GM12878 (cell line): ENCODE measurements at regions not wholly inside any gene's neighbourhood (a gene's known extent, or its start where the extent isn't known, plus 50 kb on each side); places are given as distances from the start of the nearest gene placed in this dataset.

Experiments used
- ATAC-seq: fragments of 200-7000 bp; cut with Tn5 transposase; 3 replicates; pipeline ENCODE4 v1.9.1; 2020; ENCODE audit warnings: mild to moderate bottlenecking, moderate library complexity
- BruUV-seq: library from RNA; stranded (reverse); fragments of 400-500 nt; replicated peaks from 2 replicates; lab custom pipeline; 2021; lab: Mats Ljungman, UMichigan
- CTCF ChIA-PET: fragments of 300-600 bp; sonication (Branson Sonifier 250); formaldehyde crosslinking; extraction: SDS; loops from one replicate; lab custom pipeline; 2021; ENCODE audit warnings: inconsistent platforms; lab: Yijun Ruan, JAX
- POLR2A ChIA-PET: fragments of 350-600 bp; formaldehyde crosslinking; extraction: SDS; loops from one replicate; lab custom pipeline; 2021; ENCODE audit warnings: inconsistent platforms; lab: Charles Lee
- RAD21 ChIA-PET: fragments of 300-600 bp; sonication (Branson Sonifier 250); formaldehyde crosslinking; loops from one replicate; lab custom pipeline; 2023; ENCODE audit warnings: antibody characterized with exemption; ENCODE audit not compliant: unreplicated experiment; lab: Charles Lee
- SMC1A ChIA-PET: fragments of 300-600 bp; sonication (Branson Sonifier 250); formaldehyde crosslinking; loops from one replicate; lab custom pipeline; 2023; ENCODE audit not compliant: unreplicated experiment, uncharacterized antibody; lab: Charles Lee
- DNase-seq: peaks from one replicate; pipeline ENCODE4 v3.0.0-alpha.2; 2011; ENCODE audit warnings: low read depth, low spot score
- FAIRE-seq: peaks from 3 replicates; lab custom pipeline; 2011; peaks lifted over from hg19 to GRCh38; lab: Jason Lieb, UNC
- H2AFZ ChIP-seq: 2 replicates; pipeline ENCODE4 v1.6.0; 2011; ENCODE audit warnings: low read depth, low read length, control low read depth; ENCODE audit not compliant: control insufficient read depth
- H3K27ac ChIP-seq: 2 replicates; pipeline ENCODE4 v1.5.1; 2011; ENCODE audit warnings: control low read depth; ENCODE audit not compliant: control insufficient read depth, insufficient read depth
- H3K27me3 ChIP-seq, 2 experiments: replicated peaks in 1 of 2; 2 replicates each; pipeline versions ENCODE4 v1.6.0 to v1.6.1; 2011; ENCODE audit warnings: low read length in 1 of 2; ENCODE audit not compliant: control insufficient read depth in 2 of 2, insufficient read depth in 2 of 2
- H3K36me3 ChIP-seq, 2 experiments: 2 replicates each; pipeline ENCODE4 v1.5.1; 2011; ENCODE audit warnings: low read length in 1 of 2; ENCODE audit not compliant: control insufficient read depth in 2 of 2, insufficient read depth in 2 of 2
- H3K4me1 ChIP-seq: 2 replicates; pipeline ENCODE4 v1.6.1; 2011; ENCODE audit warnings: mild to moderate bottlenecking, low read length, moderate library complexity, mixed read lengths; ENCODE audit not compliant: control insufficient read depth, insufficient read depth
- H3K4me2 ChIP-seq: 2 replicates; pipeline ENCODE4 v1.6.0; 2011; ENCODE audit warnings: control low read depth; ENCODE audit not compliant: control insufficient read depth, insufficient read depth
- H3K4me3 ChIP-seq: fragments of 200-600 bp; sonication (generic); 2 replicates; pipeline ENCODE4 v1.5.1; 2016
- H3K79me2 ChIP-seq: 2 replicates; pipeline ENCODE4 v1.6.0; 2011; ENCODE audit warnings: low read length; ENCODE audit not compliant: control insufficient read depth, insufficient read depth
- H3K9ac ChIP-seq: 2 replicates; pipeline ENCODE4 v1.8.0; 2011; ENCODE audit warnings: low read length, control low read depth, mixed read lengths; ENCODE audit not compliant: control insufficient read depth, insufficient read depth
- H3K9me3 ChIP-seq: replicated peaks from 3 replicates; pipeline ENCODE4 v1.5.1; 2011; ENCODE audit warnings: mild to moderate bottlenecking, low read length; ENCODE audit not compliant: control insufficient read depth, insufficient read depth
- H4K20me1 ChIP-seq: 2 replicates; pipeline ENCODE4 v1.6.0; 2011; ENCODE audit not compliant: control insufficient read depth, insufficient read depth
- CBX3 ChIP-seq: fragments of 200-600 bp; sonication (generic); IDR thresholded peaks from 2 replicates; pipeline ENCODE4 v1.6.1; 2016; ENCODE audit warnings: low read depth, borderline replicate concordance
- CREB1 ChIP-seq: IDR thresholded peaks from 2 replicates; pipeline ENCODE4 v1.6.1; 2012; ENCODE audit warnings: low read depth, mild to moderate bottlenecking, inconsistent platforms
- CTCF ChIP-seq, 3 experiments: IDR thresholded peaks in 2 of 3; conservative IDR thresholded peaks in 1 of 3; 2 replicates each; pipeline ENCODE4 v1.5.1; 2011; ENCODE audit warnings: low read depth in 3 of 3, low read length in 3 of 3, mild to moderate bottlenecking in 3 of 3, control low read depth in 2 of 3, moderate library complexity in 2 of 3, inconsistent platforms in 1 of 3, mixed read lengths in 1 of 3; ENCODE audit not compliant: control insufficient read depth in 2 of 3, insufficient read depth in 1 of 3; ENCODE audit errors: extremely low read depth in 1 of 3
- DPF2 ChIP-seq: fragments of 450-650 bp; IDR thresholded peaks from 2 replicates; pipeline ENCODE4 v1.6.1; 2017; ENCODE audit warnings: mild to moderate bottlenecking
- EZH2 ChIP-seq: IDR thresholded peaks from 2 replicates; pipeline ENCODE4 v1.6.1; 2012; ENCODE audit warnings: low read depth, mild to moderate bottlenecking, control low read depth, inconsistent platforms, low read length, borderline replicate concordance; ENCODE audit not compliant: control insufficient read depth
- HDGF ChIP-seq: fragments of 450-650 bp; IDR thresholded peaks from 2 replicates; pipeline ENCODE4 v1.6.1; 2016; ENCODE audit warnings: antibody characterized with exemption
- KDM1A ChIP-seq: fragments of 200-600 bp; sonication (generic); IDR thresholded peaks from 2 replicates; pipeline ENCODE4 v1.6.1; 2016; ENCODE audit warnings: borderline replicate concordance
- MLLT1 ChIP-seq: fragments of 450-650 bp; IDR thresholded peaks from 2 replicates; pipeline ENCODE4 v1.6.1; 2016; ENCODE audit warnings: mild to moderate bottlenecking
- NR2C1 ChIP-seq: fragments of 450-650 bp; IDR thresholded peaks from 2 replicates; pipeline ENCODE4 v1.6.1; 2017; ENCODE audit warnings: antibody characterized with exemption, mild to moderate bottlenecking, moderate library complexity
- WRNIP1 ChIP-seq: IDR thresholded peaks from 2 replicates; pipeline ENCODE4 v1.6.1; 2011; ENCODE audit warnings: low read depth, low read length, improper control_type of control experiment, borderline replicate concordance
- ZBTB11 ChIP-seq: fragments of 450-650 bp; formaldehyde crosslinking; IDR thresholded peaks from 2 replicates; pipeline ENCODE4 v1.5.0; 2022; ENCODE audit warnings: mild to moderate bottlenecking, missing genetic modification characterization
- WGBS: methylation state at CpG from one replicate; pipeline ENCODE4 v1.1.6; 2016; ENCODE audit warnings: low lambda C conversion rate; ENCODE audit not compliant: insufficient replicate concordance, insufficient coverage; ENCODE audit errors: missing lambda C conversion rate; 5-methylcytosine and 5-hydroxymethylcytosine counted together
- in situ Hi-C: fragments of 300-500 bp; cut with MboI; formaldehyde crosslinking; loops from 9 replicates; pipeline ENCODE4 v1.14.3; 2018; ENCODE audit warnings: mixed read lengths
- intact Hi-C: fragments of 100-400 bp; cut with micrococcal nuclease; formaldehyde crosslinking; loops from one replicate; pipeline ENCODE4 v1.14.2; 2022; ENCODE audit not compliant: unreplicated experiment

GRCh38 chr3:94285872-94286271 lies 223.0 kb downstream of the NSUN3 start:
- ChIA-PET RAD21 (no interaction called here), SMC1A (interaction anchor here (0.9 kb wide), 1 partner anchor 16 kb away, joined by 3 read pairs; no protein-coding TSS in a partner anchor), CTCF (interaction anchor here (1.6 kb wide), 1 partner anchor 37 kb away, joined by 4 read pairs; no protein-coding TSS in a partner anchor), POLR2A (no interaction called here)
- H3K79me2 ChIP-seq = no peaks in the 10 kb centered on the region
- H3K27me3 ChIP-seq = no peaks in the 10 kb centered on the region
- H3K27ac ChIP-seq = no peak overlapping the region
- H3K4me3 ChIP-seq = no peak overlapping the region
- H3K9me3 ChIP-seq = no peaks in the 10 kb centered on the region
- H3K4me2 ChIP-seq = no peak overlapping the region
- peak; percentile 54 for ATAC-seq
- TF ChIP-seq CTCF (IDR thresholded peaks at IDR 0.05 in 2 of 3, conservative IDR thresholded peaks at IDR 0.05 in 1 of 3; ENCODE audit: control insufficient read depth in 2 of 3, extremely low read depth in 1 of 3, insufficient read depth in 1 of 3, low read depth in 3 of 3, low read length in 3 of 3) = peak in 2 of 3 experiments; percentile 16 to 20; a peak in 2 of 6 replicates
- TF ChIP-seq NR2C1 = no peak
- no peaks in the 10 kb centered on the region for H3K4me1 ChIP-seq
- intact Hi-C loops (no loop called here), in situ Hi-C loops (no loop called here)
- H2AFZ ChIP-seq = no peak overlapping the region
- H3K36me3 ChIP-seq = no peaks in the 10 kb centered on the region
- no peak for FAIRE-seq
- H4K20me1 ChIP-seq = no peaks in the 10 kb centered on the region
- no peak overlapping the region for H3K9ac ChIP-seq
- BruUV-seq = no TSS peak
- DNase-seq = no peak

GRCh38 chr3:94291686-94292085 lies 228.8 kb downstream of the NSUN3 start:
- BruUV-seq = no TSS peak
- WGBS = 0% methylated on average over 2 of the region's 2 CpGs
- CTCF ChIA-PET = no interaction called here
- POLR2A ChIA-PET = no interaction called here
- Histone ChIP-seq H3K36me3 (no peaks in the 10 kb centered on the region), H3K27me3 (no peaks in the 10 kb centered on the region), H3K79me2 (no peaks in the 10 kb centered on the region), H3K4me3 (no peak overlapping the region), H3K4me1 (no peaks in the 10 kb centered on the region), H3K27ac (no peak overlapping the region), H3K9ac (no peak overlapping the region), H2AFZ (no peak overlapping the region), H3K9me3 (no peaks in the 10 kb centered on the region), H4K20me1 (no peaks in the 10 kb centered on the region), H3K4me2 (no peak overlapping the region)
- SMC1A ChIA-PET = interaction anchor here (1.0 to 1.3 kb wide), 2 partner anchors 8 to 83 kb away, joined by 3 to 4 read pairs; no protein-coding TSS in a partner anchor
- ATAC-seq = no peak
- DNase-seq = no peak
- in situ Hi-C loops (no loop called here), intact Hi-C loops (loop anchor here (5.0 kb wide), 1 partner anchor 1581 kb away; no protein-coding TSS in a partner anchor)
- FAIRE-seq = no peak
- RAD21 ChIA-PET = interaction anchor here (1.1 kb wide), 1 partner anchor 42 kb away, joined by 3 read pairs; no protein-coding TSS in a partner anchor
- TF ChIP-seq MLLT1 (no peak), CBX3 (no peak), EZH2 (no peak), HDGF (no peak), WRNIP1 (no peak), DPF2 (no peak), KDM1A (no peak), ZBTB11 (CRISPR knock-in tag) (no peak), CREB1 (no peak)
